ENCODE measurements at regions not wholly inside any gene's neighbourhood (a gene's known extent, or its start where the extent isn't known, plus 50 kb on each side); places are given as distances from the start of the nearest gene placed in this dataset.

DNA sequence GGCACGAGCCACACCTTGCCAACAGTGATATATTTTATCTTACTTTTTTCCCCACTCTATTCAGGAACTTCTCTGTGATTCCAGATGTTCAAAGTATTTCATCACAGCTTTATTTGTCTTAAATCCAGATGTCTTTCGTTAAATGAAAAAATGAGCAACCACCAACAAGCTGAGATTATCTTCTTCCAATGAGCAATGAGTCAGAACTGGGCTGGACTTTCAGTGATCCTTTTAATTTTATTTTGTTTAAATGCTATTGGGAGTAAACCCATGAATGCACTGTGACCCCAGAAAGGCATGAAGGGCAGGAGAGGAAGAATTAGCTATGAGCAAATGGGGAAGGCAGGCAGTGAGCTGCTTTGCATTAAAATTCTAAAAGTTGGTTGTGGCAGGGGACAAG is 77.6 kb upstream of the IMMP2L start:
- H2AFZ ChIP-seq (ENCODE audit: low read depth, low read length, poor library complexity, severe bottlenecking): no peak overlapping the region
- no peaks in the 10 kb centered on the region for H4K20me1 ChIP-seq (ENCODE audit: insufficient read depth)
- H3K36me3 ChIP-seq (ENCODE audit: control insufficient read depth in 1 of 2, insufficient read depth in 2 of 2, low read length in 2 of 2): no peaks in the 10 kb centered on the region
- H3K4me3 ChIP-seq (replicated peaks in 1 of 2; ENCODE audit: low read depth in 1 of 2, low read length in 2 of 2): no peak overlapping the region
- no peaks in the 10 kb centered on the region for H3K27me3 ChIP-seq (ENCODE audit: insufficient read depth, low read length)
- H3K9me2 ChIP-seq (ENCODE audit: insufficient read depth): no peaks in the 10 kb centered on the region
- CTCF ChIA-PET: no interaction called here
- H3K9me3 ChIP-seq (ENCODE audit: control insufficient read depth in 1 of 2, insufficient read depth in 1 of 2, low read depth in 1 of 2, low read length in 2 of 2): no peaks in the 10 kb centered on the region; a peak in 1 of 4 replicates
- H3K4me2 ChIP-seq (ENCODE audit: low read length): no peak overlapping the region
- no peak for TF ChIP-seq EZH2phosphoT487 (IDR thresholded peaks at IDR 0.05; ENCODE audit: borderline replicate concordance)
- TF ChIP-seq SRF (IDR thresholded peaks at IDR 0.05; ENCODE audit: low read depth): no peak
- no peak for TF ChIP-seq POLR2AphosphoS5 (IDR thresholded peaks at IDR 0.05; ENCODE audit: low read depth, low read length)
- TF ChIP-seq POLR2A (IDR thresholded peaks at IDR 0.05; ENCODE audit: borderline replicate concordance, extremely low read depth, insufficient read depth, insufficient read length): no peak
- no peak for TF ChIP-seq CBX3 (IDR thresholded peaks at IDR 0.05; ENCODE audit: low read depth)
- TF ChIP-seq SIN3A (IDR thresholded peaks at IDR 0.05; ENCODE audit: low read depth): no peak
- TF ChIP-seq ZFX (IDR thresholded peaks at IDR 0.05): no peak
- TF ChIP-seq, protein P1, sequence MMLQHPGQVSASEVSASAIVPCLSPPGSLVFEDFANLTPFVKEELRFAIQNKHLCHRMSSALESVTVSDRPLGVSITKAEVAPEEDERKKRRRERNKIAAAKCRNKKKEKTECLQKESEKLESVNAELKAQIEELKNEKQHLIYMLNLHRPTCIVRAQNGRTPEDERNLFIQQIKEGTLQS (IDR thresholded peaks at IDR 0.05): no peak
- no peak for TF ChIP-seq EGR1 (IDR thresholded peaks at IDR 0.05; ENCODE audit: low read depth)
- TF ChIP-seq EZH2 (IDR thresholded peaks at IDR 0.05): no peak
- TF ChIP-seq, protein P2, sequence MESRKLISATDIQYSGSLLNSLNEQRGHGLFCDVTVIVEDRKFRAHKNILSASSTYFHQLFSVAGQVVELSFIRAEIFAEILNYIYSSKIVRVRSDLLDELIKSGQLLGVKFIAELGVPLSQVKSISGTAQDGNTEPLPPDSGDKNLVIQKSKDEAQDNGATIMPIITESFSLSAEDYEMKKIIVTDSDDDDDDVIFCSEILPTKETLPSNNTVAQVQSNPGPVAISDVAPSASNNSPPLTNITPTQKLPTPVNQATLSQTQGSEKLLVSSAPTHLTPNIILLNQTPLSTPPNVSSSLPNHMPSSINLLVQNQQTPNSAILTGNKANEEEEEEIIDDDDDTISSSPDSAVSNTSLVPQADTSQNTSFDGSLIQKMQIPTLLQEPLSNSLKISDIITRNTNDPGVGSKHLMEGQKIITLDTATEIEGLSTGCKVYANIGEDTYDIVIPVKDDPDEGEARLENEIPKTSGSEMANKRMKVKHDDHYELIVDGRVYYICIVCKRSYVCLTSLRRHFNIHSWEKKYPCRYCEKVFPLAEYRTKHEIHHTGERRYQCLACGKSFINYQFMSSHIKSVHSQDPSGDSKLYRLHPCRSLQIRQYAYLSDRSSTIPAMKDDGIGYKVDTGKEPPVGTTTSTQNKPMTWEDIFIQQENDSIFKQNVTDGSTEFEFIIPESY (IDR thresholded peaks at IDR 0.05; ENCODE audit: extremely low read depth, insufficient replicate concordance, low read length): no peak
- no peak for TF ChIP-seq ZNF274 (IDR thresholded peaks at IDR 0.05; ENCODE audit: low read depth, low read length)
- no peak for TF ChIP-seq JUND (IDR thresholded peaks at IDR 0.05)
- TF ChIP-seq, protein P3, sequence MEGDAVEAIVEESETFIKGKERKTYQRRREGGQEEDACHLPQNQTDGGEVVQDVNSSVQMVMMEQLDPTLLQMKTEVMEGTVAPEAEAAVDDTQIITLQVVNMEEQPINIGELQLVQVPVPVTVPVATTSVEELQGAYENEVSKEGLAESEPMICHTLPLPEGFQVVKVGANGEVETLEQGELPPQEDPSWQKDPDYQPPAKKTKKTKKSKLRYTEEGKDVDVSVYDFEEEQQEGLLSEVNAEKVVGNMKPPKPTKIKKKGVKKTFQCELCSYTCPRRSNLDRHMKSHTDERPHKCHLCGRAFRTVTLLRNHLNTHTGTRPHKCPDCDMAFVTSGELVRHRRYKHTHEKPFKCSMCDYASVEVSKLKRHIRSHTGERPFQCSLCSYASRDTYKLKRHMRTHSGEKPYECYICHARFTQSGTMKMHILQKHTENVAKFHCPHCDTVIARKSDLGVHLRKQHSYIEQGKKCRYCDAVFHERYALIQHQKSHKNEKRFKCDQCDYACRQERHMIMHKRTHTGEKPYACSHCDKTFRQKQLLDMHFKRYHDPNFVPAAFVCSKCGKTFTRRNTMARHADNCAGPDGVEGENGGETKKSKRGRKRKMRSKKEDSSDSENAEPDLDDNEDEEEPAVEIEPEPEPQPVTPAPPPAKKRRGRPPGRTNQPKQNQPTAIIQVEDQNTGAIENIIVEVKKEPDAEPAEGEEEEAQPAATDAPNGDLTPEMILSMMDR (IDR thresholded peaks at IDR 0.05 in 2 of 3, conservative IDR thresholded peaks at IDR 0.05 in 1 of 3; ENCODE audit: borderline replicate concordance in 1 of 3, insufficient read depth in 1 of 3, low read depth in 2 of 3, low read length in 2 of 3): no peak
- TF ChIP-seq, protein P4, sequence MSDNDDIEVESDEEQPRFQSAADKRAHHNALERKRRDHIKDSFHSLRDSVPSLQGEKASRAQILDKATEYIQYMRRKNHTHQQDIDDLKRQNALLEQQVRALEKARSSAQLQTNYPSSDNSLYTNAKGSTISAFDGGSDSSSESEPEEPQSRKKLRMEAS (IDR thresholded peaks at IDR 0.05): no peak
- no peak for TF ChIP-seq SP1 (IDR thresholded peaks at IDR 0.05; ENCODE audit: low read depth)
- TF ChIP-seq TCF7L2 (IDR thresholded peaks at IDR 0.05; ENCODE audit: borderline replicate concordance, extremely low read depth, insufficient read depth, insufficient read length): no peak
- TF ChIP-seq CEBPB (IDR thresholded peaks at IDR 0.05; ENCODE audit: low read depth): no peak
- no peak for TF ChIP-seq FOSL1 (IDR thresholded peaks at IDR 0.05; ENCODE audit: low read depth)
- no peak overlapping the region for H3K27ac ChIP-seq (ENCODE audit: low read depth, low read length)
- no TSS peak for BruUV-seq (replicated peaks)
- H3K9ac ChIP-seq (ENCODE audit: low read length): no peak overlapping the region
- H3K4me1 ChIP-seq (ENCODE audit: control insufficient read depth in 1 of 2, insufficient read depth in 2 of 2, low read length in 2 of 2): no peaks in the 10 kb centered on the region
- intact Hi-C loops (cut with micrococcal nuclease): no loop called here
- no peaks in the 10 kb centered on the region for H3K79me2 ChIP-seq (ENCODE audit: insufficient read depth, low read length)
- DNase-seq (ENCODE audit: low read depth, low spot score) (no peak), ATAC-seq (no peak)
- POLR2A ChIA-PET: no interaction called here
- RAD21 ChIA-PET (ENCODE audit: low non-redundant PET in 1 of 2, low total read pairs in 2 of 2, uncharacterized antibody in 2 of 2, unreplicated experiment in 2 of 2): no interaction called here
